K562 (cell line): ENCODE measurements at regions not wholly inside any gene's neighbourhood (a gene's known extent, or its start where the extent isn't known, plus 50 kb on each side); places are given as distances from the start of the nearest gene placed in this dataset.

ENCODE experiments used
- ATAC-seq: fragments of 200-7000 bp; cut with Tn5 transposase; 3 replicates; pipeline ENCODE4 v1.9.1; 2020; ENCODE audit warnings: moderate library complexity
- BruUV-seq: library from RNA; stranded (reverse); fragments of 400-500 nt; replicated peaks from 2 replicates; lab custom pipeline; 2021; lab: Mats Ljungman, UMichigan
- CTCF ChIA-PET: fragments of 300-600 bp; formaldehyde crosslinking; extraction: SDS; loops from one replicate; lab custom pipeline; 2021; ENCODE audit warnings: low intra/inter-chr PET ratio; lab: Yijun Ruan, JAX
- POLR2A ChIA-PET: fragments of 300-600, 350-650 bp; sonication (Branson Sonifier 250); formaldehyde crosslinking; extraction: SDS; loops from one replicate; lab custom pipeline; 2021; ENCODE audit warnings: antibody characterized with exemption, inconsistent platforms; lab: Yijun Ruan, JAX
- DNase-seq, 4 experiments: peaks; one replicate each; pipeline versions ENCODE4 v3.0.0 to v3.0.0-alpha.2; 2011 to 2018; ENCODE audit warnings: low spot score in 3 of 4, mixed read lengths in 3 of 4; ENCODE audit errors: extremely low read depth in 1 of 4
- FAIRE-seq: peaks from 2 replicates; lab custom pipeline; 2011; peaks lifted over from hg19 to GRCh38; lab: Jason Lieb, UNC
- H2AFZ ChIP-seq: 2 replicates; pipeline ENCODE4 v1.6.0; 2011; ENCODE audit warnings: low read depth, low read length, control low read depth, inconsistent platforms
- H3K27ac ChIP-seq: fragments of 200-600 bp; 3 replicates; pipeline ENCODE4 v1.8.0; 2011; ENCODE audit warnings: low read depth, mild to moderate bottlenecking, control low read depth, inconsistent platforms, low read length, moderate library complexity, mixed read lengths; ENCODE audit errors: extremely low read depth
- H3K27me3 ChIP-seq, 2 experiments: fragments of 300-600 bp in 1 of 2; 2 replicates in 1 of 2; 3 replicates in 1 of 2; pipeline versions ENCODE4 v1.6.0 to v1.8.0; 2011; ENCODE audit warnings: inconsistent platforms in 2 of 2, low read length in 2 of 2, mild to moderate bottlenecking in 1 of 2, mixed read lengths in 1 of 2, moderate library complexity in 1 of 2; ENCODE audit not compliant: control insufficient read depth in 2 of 2, insufficient read depth in 2 of 2
- H3K36me3 ChIP-seq: fragments of 300-600 bp; 3 replicates; pipeline ENCODE4 v1.8.0; 2011; ENCODE audit warnings: mild to moderate bottlenecking, low read length, inconsistent platforms; ENCODE audit not compliant: control insufficient read depth, insufficient read depth
- H3K4me1 ChIP-seq, 2 experiments: fragments of 200-600 bp in 1 of 2; replicated peaks in 1 of 2; 2 replicates in 1 of 2; 3 replicates in 1 of 2; pipeline versions ENCODE4 v1.5.1 to v1.8.0; 2011; ENCODE audit warnings: inconsistent platforms in 2 of 2, low read length in 2 of 2, mild to moderate bottlenecking in 1 of 2, mixed read lengths in 1 of 2, moderate library complexity in 1 of 2; ENCODE audit not compliant: control insufficient read depth in 2 of 2, insufficient read depth in 2 of 2
- H3K4me2 ChIP-seq: 2 replicates; pipeline ENCODE4 v1.6.1; 2011; ENCODE audit warnings: low read length, control low read depth, inconsistent platforms, mixed read lengths; ENCODE audit not compliant: insufficient read depth
- H3K4me3 ChIP-seq: fragments of 200-600 bp; sonication (generic), shearing (Covaris generic); 2 replicates; pipeline ENCODE4 v1.5.1; 2016; ENCODE audit warnings: control low read depth, inconsistent platforms
- H3K79me2 ChIP-seq: fragments of 200-600 bp; 3 replicates; pipeline ENCODE4 v1.8.0; 2011; ENCODE audit warnings: low read length, inconsistent platforms; ENCODE audit not compliant: control insufficient read depth, insufficient read depth
- H3K9ac ChIP-seq, 2 experiments: 2 replicates each; pipeline versions ENCODE4 v1.6.0 to v1.6.1; 2011; ENCODE audit warnings: low read depth in 2 of 2, low read length in 2 of 2, control low read depth in 1 of 2, inconsistent platforms in 1 of 2, mild to moderate bottlenecking in 1 of 2, mixed read lengths in 1 of 2; ENCODE audit not compliant: insufficient read depth in 1 of 2
- H3K9me1 ChIP-seq: one replicate; pipeline ENCODE4 v1.6.0; 2011; ENCODE audit warnings: inconsistent platforms, mild to moderate bottlenecking, low read length, moderate library complexity; ENCODE audit not compliant: control insufficient read depth, insufficient read depth
- H3K9me3 ChIP-seq: replicated peaks from 2 replicates; pipeline ENCODE4 v1.5.1; 2011; ENCODE audit warnings: low read depth, low read length, inconsistent platforms; ENCODE audit not compliant: control insufficient read depth, insufficient read depth
- H4K20me1 ChIP-seq: replicated peaks from 2 replicates; pipeline ENCODE4 v1.6.1; 2011; ENCODE audit warnings: low read length, inconsistent platforms, mixed read lengths; ENCODE audit not compliant: control insufficient read depth, insufficient read depth
- CLOCK ChIP-seq: fragments of 250-450 bp; sonication (Bioruptor Pico); IDR thresholded peaks from 2 replicates; pipeline ENCODE4 v1.4.0; 2020; ENCODE audit warnings: mild to moderate bottlenecking, moderate library complexity, borderline replicate concordance
- EP300 ChIP-seq: IDR thresholded peaks from 2 replicates; pipeline ENCODE4 v1.6.1; 2012; ENCODE audit warnings: low read length, improper control_type of control experiment
- KAT8 ChIP-seq: fragments of 450-650 bp; IDR thresholded peaks from 2 replicates; pipeline ENCODE4 v1.6.1; 2016; ENCODE audit warnings: low read depth, mild to moderate bottlenecking
- PHF21A ChIP-seq: fragments of 450-650 bp; IDR thresholded peaks from 2 replicates; pipeline ENCODE4 v1.6.1; 2017; ENCODE audit warnings: low read depth, borderline replicate concordance
- SMARCA5 ChIP-seq: fragments of 450-650 bp; IDR thresholded peaks from 2 replicates; pipeline ENCODE4 v1.6.1; 2016
- ZNF395 ChIP-seq: fragments of 200-800 bp; sonication (Bioruptor generic); IDR thresholded peaks from 2 replicates; pipeline ENCODE4 v1.6.1; 2017; ENCODE audit warnings: missing genetic modification characterization, missing compliant biosample characterization
- ZNF407 ChIP-seq: fragments of 450-650 bp; IDR thresholded peaks from 2 replicates; pipeline ENCODE4 v1.6.1; 2016; ENCODE audit warnings: low read depth
- WGBS: fragments of 100-300 bp; shearing (Covaris generic); methylation state at CpG from one replicate; pipeline ENCODE4 v1.1.6; 2016; ENCODE audit warnings: low coverage, mixed read lengths; ENCODE audit not compliant: insufficient coverage; ENCODE audit errors: missing lambda C conversion rate; 5-methylcytosine and 5-hydroxymethylcytosine counted together
- in situ Hi-C: fragments of 300-500 bp; cut with MboI; formaldehyde crosslinking; loops from 4 replicates; pipeline ENCODE4 v1.15.0; 2018; ENCODE audit warnings: inconsistent platforms, mixed read lengths
- intact Hi-C: fragments of 100-400 bp; cut with micrococcal nuclease; formaldehyde crosslinking; loops from 2 replicates; pipeline ENCODE4 v1.14.2; 2022

GRCh38 chr3:78090382-78090781 is 1050.5 kb downstream of the ROBO2 start:
- DNase-seq (no peak), ATAC-seq (no peak), FAIRE-seq (no peak)
- Histone ChIP-seq H3K4me1 (no peaks in the 10 kb centered on the region), H3K36me3 (no peaks in the 10 kb centered on the region), H3K79me2 (no peaks in the 10 kb centered on the region), H3K9me3 (no peaks in the 10 kb centered on the region), H3K27ac (no peak overlapping the region), H3K4me2 (no peak overlapping the region), H2AFZ (no peak overlapping the region), H3K4me3 (no peak overlapping the region), H4K20me1 (no peaks in the 10 kb centered on the region), H3K27me3 (no peaks in the 10 kb centered on the region), H3K9me1 (no peaks in the 10 kb centered on the region), H3K9ac (no peak overlapping the region)
- in situ Hi-C loops: no loop called here
- no TSS peak for BruUV-seq
- intact Hi-C loops: no loop called here
- ChIA-PET CTCF (no interaction called here), POLR2A (no interaction called here)
- 0% methylated on average over 2 of the region's 3 CpGs for WGBS
- no peak for TF ChIP-seq CLOCK (CRISPR knock-in tag)
- no peak for TF ChIP-seq ZNF407
- TF ChIP-seq SMARCA5: no peak
- no peak for TF ChIP-seq EP300
- no peak for TF ChIP-seq ZNF395 (CRISPR knock-in tag)
- TF ChIP-seq KAT8: no peak
- TF ChIP-seq PHF21A: no peak
